Osteocyte (in vitro differentiated cells): ENCODE measurements at regions not wholly inside any gene's neighbourhood (a gene's known extent, or its start where the extent isn't known, plus 50 kb on each side); places are given as distances from the start of the nearest gene placed in this dataset.

Source experiments
- DNase-seq: peaks from one replicate; pipeline ENCODE4 v3.0.0; 2021; ENCODE audit warnings: mixed read lengths; ENCODE audit not compliant: unreplicated experiment; ENCODE audit errors: extremely low spot score
- H3K27ac Mint-ChIP-seq: one replicate; pipeline ENCODE4 v1.8.0; 2021; ENCODE audit warnings: mild to moderate bottlenecking, mixed read lengths; ENCODE audit not compliant: unreplicated experiment
- H3K27me3 Mint-ChIP-seq: one replicate; pipeline ENCODE4 v1.8.0; 2021; ENCODE audit warnings: mixed read lengths; ENCODE audit not compliant: unreplicated experiment
- H3K36me3 Mint-ChIP-seq: one replicate; pipeline ENCODE4 v1.8.0; 2021; ENCODE audit warnings: mixed read lengths; ENCODE audit not compliant: unreplicated experiment
- H3K4me1 Mint-ChIP-seq: one replicate; pipeline ENCODE4 v1.8.0; 2021; ENCODE audit warnings: mixed read lengths; ENCODE audit not compliant: unreplicated experiment
- H3K4me3 Mint-ChIP-seq: one replicate; pipeline ENCODE4 v1.8.0; 2021; ENCODE audit warnings: mild to moderate bottlenecking, moderate library complexity, mixed read lengths; ENCODE audit not compliant: unreplicated experiment
- H3K9me3 Mint-ChIP-seq: one replicate; pipeline ENCODE4 v1.8.0; 2021; ENCODE audit warnings: mixed read lengths; ENCODE audit not compliant: unreplicated experiment
- TF ChIP-seq, protein P1 (sequence below): fragments of 200-600 bp; sonication (generic); IDR thresholded peaks from 2 replicates; pipeline ENCODE4 v1.5.0; 2021; ENCODE audit warnings: antibody characterized with exemption, mild to moderate bottlenecking, moderate library complexity

DNA sequence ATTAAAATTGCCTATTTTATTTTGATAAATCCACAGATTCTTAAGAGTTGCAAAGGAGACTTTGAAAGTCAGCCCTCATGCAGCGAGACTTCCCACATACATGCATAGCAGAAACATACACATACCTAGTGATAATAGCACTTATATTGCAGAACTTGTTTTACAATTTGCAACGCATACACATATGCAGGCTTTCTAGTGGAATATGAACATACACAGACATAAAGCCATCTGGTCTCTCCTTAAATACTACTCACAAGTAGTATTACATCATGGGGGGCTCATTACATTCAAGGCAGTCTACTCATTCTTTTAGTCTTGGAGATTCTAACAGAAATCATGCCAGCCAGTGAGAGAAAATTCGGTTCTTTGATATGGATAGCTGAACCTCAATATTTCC, 295.1 kb upstream of the RND3 start:
- Mint-ChIP-seq H3K9me3 (no peaks in the 10 kb centered on the region), H3K27me3 (no peaks in the 10 kb centered on the region), H3K36me3 (no peaks in the 10 kb centered on the region), H3K4me3 (no peak overlapping the region), H3K4me1 (peaks cover 22% of the 10 kb centered on the region), H3K27ac (no peak overlapping the region)
- TF ChIP-seq, protein P1, sequence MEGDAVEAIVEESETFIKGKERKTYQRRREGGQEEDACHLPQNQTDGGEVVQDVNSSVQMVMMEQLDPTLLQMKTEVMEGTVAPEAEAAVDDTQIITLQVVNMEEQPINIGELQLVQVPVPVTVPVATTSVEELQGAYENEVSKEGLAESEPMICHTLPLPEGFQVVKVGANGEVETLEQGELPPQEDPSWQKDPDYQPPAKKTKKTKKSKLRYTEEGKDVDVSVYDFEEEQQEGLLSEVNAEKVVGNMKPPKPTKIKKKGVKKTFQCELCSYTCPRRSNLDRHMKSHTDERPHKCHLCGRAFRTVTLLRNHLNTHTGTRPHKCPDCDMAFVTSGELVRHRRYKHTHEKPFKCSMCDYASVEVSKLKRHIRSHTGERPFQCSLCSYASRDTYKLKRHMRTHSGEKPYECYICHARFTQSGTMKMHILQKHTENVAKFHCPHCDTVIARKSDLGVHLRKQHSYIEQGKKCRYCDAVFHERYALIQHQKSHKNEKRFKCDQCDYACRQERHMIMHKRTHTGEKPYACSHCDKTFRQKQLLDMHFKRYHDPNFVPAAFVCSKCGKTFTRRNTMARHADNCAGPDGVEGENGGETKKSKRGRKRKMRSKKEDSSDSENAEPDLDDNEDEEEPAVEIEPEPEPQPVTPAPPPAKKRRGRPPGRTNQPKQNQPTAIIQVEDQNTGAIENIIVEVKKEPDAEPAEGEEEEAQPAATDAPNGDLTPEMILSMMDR = no peak
- no peak for DNase-seq

DNA sequence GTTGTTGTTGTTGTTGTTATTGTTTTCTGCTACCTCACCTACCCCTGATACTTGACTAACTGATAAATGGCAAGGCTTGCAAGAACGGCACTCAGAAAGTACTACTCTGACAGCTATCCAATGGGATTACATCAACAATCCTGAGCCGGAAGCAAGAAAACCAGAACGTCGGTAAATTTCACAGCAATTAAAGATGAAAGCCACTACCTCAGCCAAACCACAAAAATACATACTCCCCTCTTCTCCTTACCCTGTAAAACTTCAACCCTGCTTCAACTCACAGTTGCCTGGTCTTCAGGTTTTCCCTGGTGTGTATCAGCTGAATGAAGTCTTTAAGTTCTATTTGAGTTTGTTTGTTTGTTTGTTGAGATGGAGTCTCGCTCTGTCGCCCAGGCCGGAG, 293.7 kb upstream of the RND3 start:
- Mint-ChIP-seq H3K36me3 (no peaks in the 10 kb centered on the region), H3K4me1 (peaks cover 22% of the 10 kb centered on the region), H3K4me3 (no peak overlapping the region), H3K27me3 (no peaks in the 10 kb centered on the region), H3K27ac (no peak overlapping the region), H3K9me3 (no peaks in the 10 kb centered on the region)
- TF ChIP-seq, protein P1 = no peak
- DNase-seq = no peak

GRCh38 chr2:150778828-150779227, 291.4 kb upstream of the RND3 start:
- peaks cover 22% of the 10 kb centered on the region for H3K4me1 Mint-ChIP-seq
- no peak for DNase-seq
- TF ChIP-seq, protein P1 = no peak
- H3K27ac Mint-ChIP-seq = peak overlapping the region; percentile 59
- no peak overlapping the region for H3K4me3 Mint-ChIP-seq
- no peaks in the 10 kb centered on the region for H3K9me3 Mint-ChIP-seq
- no peaks in the 10 kb centered on the region for H3K36me3 Mint-ChIP-seq
- H3K27me3 Mint-ChIP-seq = no peaks in the 10 kb centered on the region

DNA sequence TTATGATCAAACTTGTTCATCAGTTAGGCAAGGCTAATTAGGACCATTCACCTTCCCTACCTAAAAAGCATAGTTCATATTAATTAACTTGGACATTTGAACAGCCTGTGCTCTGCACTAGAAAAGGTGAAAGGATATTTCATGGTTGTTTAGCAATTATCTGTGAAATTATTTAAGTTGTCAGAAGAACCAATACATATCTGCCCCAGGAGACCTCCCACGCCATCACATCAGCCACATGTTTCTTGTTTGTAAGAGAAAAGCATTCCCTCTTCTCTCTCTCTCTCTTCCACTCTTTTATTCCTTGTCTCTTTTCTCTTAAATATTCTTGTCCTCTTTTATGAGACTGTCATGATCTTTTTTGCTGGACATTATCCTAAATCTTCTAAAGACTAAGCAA, 282.0 kb upstream of the RND3 start:
- Mint-ChIP-seq H3K4me3 (no peak overlapping the region), H3K36me3 (no peaks in the 10 kb centered on the region), H3K9me3 (no peaks in the 10 kb centered on the region), H3K27ac (no peak overlapping the region), H3K4me1 (peaks cover 5% of the 10 kb centered on the region), H3K27me3 (no peaks in the 10 kb centered on the region)
- DNase-seq = no peak
- TF ChIP-seq, protein P1 = no peak

- TF ChIP-seq, protein P1 = no peak
- peaks cover 5% of the 10 kb centered on the region for H3K4me1 Mint-ChIP-seq
- no peaks in the 10 kb centered on the region for H3K27me3 Mint-ChIP-seq
- no peak overlapping the region for H3K27ac Mint-ChIP-seq
- no peaks in the 10 kb centered on the region for H3K36me3 Mint-ChIP-seq
- DNase-seq = no peak
- no peaks in the 10 kb centered on the region for H3K9me3 Mint-ChIP-seq
- no peak overlapping the region for H3K4me3 Mint-ChIP-seq
These were observed 280.7 kb upstream of the RND3 start for GRCh38 chr2:150767991-150768746.
